Endothelial cell of umbilical vein (primary cell): ENCODE measurements at regions not wholly inside any gene's neighbourhood (a gene's known extent, or its start where the extent isn't known, plus 50 kb on each side); places are given as distances from the start of the nearest gene placed in this dataset.

Source experiments
- BruUV-seq: library from RNA; stranded (reverse); fragments of 400-500 nt; replicated peaks from 2 replicates; lab custom pipeline; 2021; lab: Mats Ljungman, UMichigan
- CTCF ChIA-PET: fragments of 300-600, 350-600 bp; sonication (Branson Sonifier 250); formaldehyde crosslinking; loops from one replicate; lab custom pipeline; 2021; ENCODE audit warnings: antibody characterized with exemption, inconsistent platforms; lab: Charles Lee
- POLR2A ChIA-PET: fragments of 300-600, 350-600 bp; sonication (Branson Sonifier 250); formaldehyde crosslinking; loops from one replicate; lab custom pipeline; 2021; ENCODE audit warnings: antibody characterized with exemption, inconsistent platforms; lab: Charles Lee
- DNase-seq: peaks from one replicate; pipeline ENCODE4 v3.0.0-alpha.2; 2011; ENCODE audit warnings: low read depth, low spot score
- FAIRE-seq: peaks from 2 replicates; lab custom pipeline; 2011; peaks lifted over from hg19 to GRCh38; lab: Jason Lieb, UNC
- H2AFZ ChIP-seq: 2 replicates; pipeline ENCODE4 v1.6.0; 2012; ENCODE audit warnings: low read depth, low read length, control low read depth, inconsistent platforms
- H3K27ac ChIP-seq: 2 replicates; pipeline ENCODE4 v1.5.1; 2011; ENCODE audit warnings: low read depth, mild to moderate bottlenecking, control low read depth, low read length, moderate library complexity; ENCODE audit not compliant: insufficient read depth
- H3K27me3 ChIP-seq, 2 experiments: 2 replicates each; pipeline versions ENCODE4 v1.6.0 to v1.6.1; 2011; ENCODE audit warnings: low read length in 2 of 2, mixed read lengths in 1 of 2; ENCODE audit not compliant: control insufficient read depth in 2 of 2, insufficient read depth in 2 of 2
- H3K36me3 ChIP-seq, 2 experiments: 2 replicates in 1 of 2; 3 replicates in 1 of 2; pipeline ENCODE4 v1.5.1; 2011; ENCODE audit warnings: low read length in 2 of 2, mild to moderate bottlenecking in 1 of 2, moderate library complexity in 1 of 2; ENCODE audit not compliant: control insufficient read depth in 2 of 2, insufficient read depth in 2 of 2; ENCODE audit errors: extremely low read depth in 1 of 2
- H3K4me1 ChIP-seq: 3 replicates; pipeline ENCODE4 v1.5.1; 2011; ENCODE audit warnings: mild to moderate bottlenecking, low read length; ENCODE audit not compliant: control insufficient read depth, insufficient read depth; ENCODE audit errors: extremely low read depth
- H3K4me2 ChIP-seq: 2 replicates; pipeline ENCODE4 v1.6.1; 2011; ENCODE audit warnings: low read length, control low read depth, mixed read lengths; ENCODE audit not compliant: insufficient read depth
- H3K4me3 ChIP-seq, 3 experiments: fragments of 200-600 bp in 1 of 3; sonication (generic), shearing (Covaris generic) in 1 of 3; replicated peaks in 1 of 3; 2 replicates each; pipeline ENCODE4 v1.5.1; 2011 to 2016; ENCODE audit warnings: control low read depth in 3 of 3, low read length in 3 of 3, mild to moderate bottlenecking in 2 of 3, inconsistent platforms in 1 of 3, low read depth in 1 of 3, moderate library complexity in 1 of 3; ENCODE audit not compliant: insufficient read depth in 1 of 3
- H3K79me2 ChIP-seq: 2 replicates; pipeline ENCODE4 v1.6.0; 2012; ENCODE audit warnings: low read length, inconsistent platforms; ENCODE audit not compliant: control insufficient read depth, insufficient read depth
- H3K9ac ChIP-seq: replicated peaks from 2 replicates; pipeline ENCODE3; 2011; ENCODE audit warnings: low read length, control low read depth; ENCODE audit not compliant: insufficient read depth; ENCODE audit errors: extremely low read depth
- H3K9me1 ChIP-seq: replicated peaks from 3 replicates; pipeline ENCODE4 v1.6.0; 2011; ENCODE audit warnings: mild to moderate bottlenecking, low read length; ENCODE audit not compliant: control insufficient read depth, insufficient read depth; ENCODE audit errors: extremely low read depth
- H3K9me3 ChIP-seq: replicated peaks from 2 replicates; pipeline ENCODE4 v1.5.1; 2012; ENCODE audit warnings: low read length, inconsistent platforms; ENCODE audit not compliant: control insufficient read depth, insufficient read depth
- H4K20me1 ChIP-seq: replicated peaks from 2 replicates; pipeline ENCODE3; 2011; ENCODE audit warnings: mild to moderate bottlenecking, low read length; ENCODE audit not compliant: control insufficient read depth, insufficient read depth; ENCODE audit errors: extremely low read depth
- EZH2 ChIP-seq: IDR thresholded peaks from 2 replicates; pipeline ENCODE4 v1.6.1; 2012; ENCODE audit warnings: borderline replicate concordance, low read depth, mild to moderate bottlenecking, moderate library complexity, low read length, inconsistent platforms; ENCODE audit not compliant: severe bottlenecking
- FOS ChIP-seq: IDR thresholded peaks from 2 replicates; pipeline ENCODE4 v1.6.1; 2011; ENCODE audit warnings: mild to moderate bottlenecking, low read length, moderate library complexity, borderline replicate concordance; ENCODE audit not compliant: insufficient read depth
- GATA2 ChIP-seq: IDR thresholded peaks from 2 replicates; pipeline ENCODE4 v1.7.0; 2011; ENCODE audit warnings: low read depth, mild to moderate bottlenecking, moderate library complexity, mixed read lengths, low read length; ENCODE audit not compliant: insufficient read length, insufficient read depth
- JUN ChIP-seq: IDR thresholded peaks from 2 replicates; pipeline ENCODE4 v1.6.1; 2011; ENCODE audit warnings: borderline replicate concordance, low read depth; ENCODE audit not compliant: insufficient read length, insufficient read depth
- MYC ChIP-seq: IDR thresholded peaks from one replicate; pipeline ENCODE4 v1.6.1; 2011; ENCODE audit warnings: mild to moderate bottlenecking, low read depth, low read length
- POLR2A ChIP-seq: IDR thresholded peaks from 2 replicates; pipeline ENCODE4 v1.6.1; 2012; ENCODE audit warnings: low read depth, mild to moderate bottlenecking, control low read depth, low read length
- POLR2AphosphoS5 ChIP-seq: IDR thresholded peaks from 2 replicates; pipeline ENCODE4 v1.6.1; 2012; ENCODE audit warnings: low read depth, mild to moderate bottlenecking, control low read depth, low read length, moderate library complexity; ENCODE audit not compliant: insufficient read depth
- dilution Hi-C: fragments of 300-500 bp; cut with MboI; formaldehyde crosslinking; loops from one replicate; pipeline ENCODE4 v1.15.0; 2019; ENCODE audit warnings: low sequenced_read_pairs; ENCODE audit not compliant: extremely low pct_ligation_motif_present
- intact Hi-C: fragments of 100-400 bp; cut with micrococcal nuclease; formaldehyde crosslinking; loops from one replicate; pipeline ENCODE4 v1.10.0; 2022
- TF ChIP-seq, protein P1 (sequence below), 2 donors: IDR thresholded peaks; 1 replicate in 1 of 2; 2 replicates in 1 of 2; pipeline ENCODE4 v1.5.1; 2011; ENCODE audit warnings: low read length in 2 of 2, mild to moderate bottlenecking in 2 of 2, moderate library complexity in 2 of 2, control low read depth in 1 of 2, inconsistent platforms in 1 of 2, low read depth in 1 of 2; ENCODE audit not compliant: insufficient read depth in 1 of 2; ENCODE audit errors: extremely low read depth in 1 of 2
- TF ChIP-seq, protein P2 (sequence below): IDR thresholded peaks from 2 replicates; pipeline ENCODE4 v1.6.1; 2011; ENCODE audit not compliant: insufficient read depth, insufficient read length

DNA sequence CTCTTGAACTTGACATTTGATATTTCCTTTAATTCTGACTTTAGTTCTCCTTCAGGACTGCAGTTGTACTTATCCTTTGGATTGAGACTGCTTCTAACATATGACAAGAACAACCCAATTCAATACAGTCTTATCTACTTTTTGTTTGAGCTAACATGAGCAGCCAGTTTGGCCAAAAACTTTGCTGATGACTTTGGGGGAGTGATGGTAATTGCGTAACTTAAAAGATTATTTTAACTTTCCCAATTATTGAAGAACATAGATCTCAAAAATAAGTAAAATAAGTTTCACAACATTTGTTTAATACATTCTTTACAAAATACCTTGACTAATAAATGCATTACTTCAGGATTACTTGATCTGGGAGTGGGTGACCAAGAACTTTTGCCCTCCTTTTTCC, 1311.1 kb upstream of the NRXN1 start:
- Histone ChIP-seq H3K9ac (no peak overlapping the region), H3K79me2 (no peaks in the 10 kb centered on the region), H3K4me3 (no peak overlapping the region), H3K9me1 (no peaks in the 10 kb centered on the region), H3K36me3 (no peaks in the 10 kb centered on the region), H4K20me1 (no peaks in the 10 kb centered on the region), H3K4me1 (no peaks in the 10 kb centered on the region), H3K4me2 (no peak overlapping the region), H3K27me3 (no peaks in the 10 kb centered on the region), H3K27ac (no peak overlapping the region), H3K9me3 (no peaks in the 10 kb centered on the region), H2AFZ (no peak overlapping the region)
- POLR2A ChIA-PET = no interaction called here
- dilution Hi-C loops = no loop called here
- FAIRE-seq (no peak), DNase-seq (no peak)
- no peak for TF ChIP-seq POLR2A
- no peak for TF ChIP-seq POLR2AphosphoS5
- TF ChIP-seq, protein P1, sequence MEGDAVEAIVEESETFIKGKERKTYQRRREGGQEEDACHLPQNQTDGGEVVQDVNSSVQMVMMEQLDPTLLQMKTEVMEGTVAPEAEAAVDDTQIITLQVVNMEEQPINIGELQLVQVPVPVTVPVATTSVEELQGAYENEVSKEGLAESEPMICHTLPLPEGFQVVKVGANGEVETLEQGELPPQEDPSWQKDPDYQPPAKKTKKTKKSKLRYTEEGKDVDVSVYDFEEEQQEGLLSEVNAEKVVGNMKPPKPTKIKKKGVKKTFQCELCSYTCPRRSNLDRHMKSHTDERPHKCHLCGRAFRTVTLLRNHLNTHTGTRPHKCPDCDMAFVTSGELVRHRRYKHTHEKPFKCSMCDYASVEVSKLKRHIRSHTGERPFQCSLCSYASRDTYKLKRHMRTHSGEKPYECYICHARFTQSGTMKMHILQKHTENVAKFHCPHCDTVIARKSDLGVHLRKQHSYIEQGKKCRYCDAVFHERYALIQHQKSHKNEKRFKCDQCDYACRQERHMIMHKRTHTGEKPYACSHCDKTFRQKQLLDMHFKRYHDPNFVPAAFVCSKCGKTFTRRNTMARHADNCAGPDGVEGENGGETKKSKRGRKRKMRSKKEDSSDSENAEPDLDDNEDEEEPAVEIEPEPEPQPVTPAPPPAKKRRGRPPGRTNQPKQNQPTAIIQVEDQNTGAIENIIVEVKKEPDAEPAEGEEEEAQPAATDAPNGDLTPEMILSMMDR (IDR thresholded peaks at IDR 0.05; ENCODE audit: extremely low read depth in 1 of 2, insufficient read depth in 1 of 2, low read depth in 1 of 2, low read length in 2 of 2) = no peak
- no peak for TF ChIP-seq FOS
- TF ChIP-seq JUN = no peak
- no peak for TF ChIP-seq MYC
- CTCF ChIA-PET = no interaction called here
- BruUV-seq = no TSS peak
- intact Hi-C loops = no loop called here

DNA sequence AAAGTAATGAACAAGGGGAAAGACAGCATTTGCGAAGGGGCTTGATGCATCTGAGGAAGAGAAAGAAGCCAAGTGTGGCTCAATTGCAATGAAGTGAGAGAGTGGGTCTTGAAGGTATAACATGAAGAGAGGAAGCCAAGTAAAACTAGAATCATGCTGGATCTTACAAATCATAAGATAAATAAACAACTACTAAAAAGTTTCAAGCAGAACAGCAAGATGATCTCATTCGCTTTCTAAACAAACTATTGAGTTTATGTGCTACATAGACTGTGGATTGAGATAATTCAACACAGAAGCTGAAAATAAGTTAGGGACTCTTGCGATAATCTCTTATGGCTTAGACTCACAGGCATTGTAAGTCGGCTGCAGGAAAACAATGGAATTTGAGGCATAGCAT, 1310.5 kb upstream of the NRXN1 start:
- intact Hi-C loops (no loop called here), dilution Hi-C loops (no loop called here)
- Histone ChIP-seq H2AFZ (no peak overlapping the region), H3K9me3 (no peaks in the 10 kb centered on the region), H3K9me1 (no peaks in the 10 kb centered on the region), H3K27me3 (no peaks in the 10 kb centered on the region), H3K4me2 (no peak overlapping the region), H3K79me2 (no peaks in the 10 kb centered on the region), H3K4me1 (no peaks in the 10 kb centered on the region), H3K4me3 (no peak overlapping the region), H4K20me1 (no peaks in the 10 kb centered on the region), H3K36me3 (no peaks in the 10 kb centered on the region), H3K9ac (no peak overlapping the region), H3K27ac (no peak overlapping the region)
- no TSS peak for BruUV-seq
- DNase-seq (no peak), FAIRE-seq (no peak)
- POLR2A ChIA-PET = no interaction called here
- CTCF ChIA-PET = no interaction called here
- TF ChIP-seq MYC = no peak
- no peak for TF ChIP-seq EZH2
- TF ChIP-seq POLR2AphosphoS5 = no peak
- TF ChIP-seq POLR2A = no peak
- TF ChIP-seq, protein P2, sequence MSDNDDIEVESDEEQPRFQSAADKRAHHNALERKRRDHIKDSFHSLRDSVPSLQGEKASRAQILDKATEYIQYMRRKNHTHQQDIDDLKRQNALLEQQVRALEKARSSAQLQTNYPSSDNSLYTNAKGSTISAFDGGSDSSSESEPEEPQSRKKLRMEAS = no peak
- no peak for TF ChIP-seq FOS
- TF ChIP-seq GATA2 = no peak
- TF ChIP-seq, protein P1 (IDR thresholded peaks at IDR 0.05; ENCODE audit: extremely low read depth in 1 of 2, insufficient read depth in 1 of 2, low read depth in 1 of 2, low read length in 2 of 2) = no peak
- TF ChIP-seq JUN = no peak
